KMS-11 (cell line): ENCODE measurements at regions not wholly inside any gene's neighbourhood (a gene's known extent, or its start where the extent isn't known, plus 50 kb on each side); places are given as distances from the start of the nearest gene placed in this dataset.

ENCODE experiments used
- H2AFZ ChIP-seq: fragments of 200-600 bp; sonication (generic); 2 replicates; pipeline ENCODE4 v1.6.1; 2016; ENCODE audit warnings: antibody characterized with exemption, mixed run types, low read depth
- H3K27ac ChIP-seq: fragments of 200-600 bp; sonication (generic); 2 replicates; pipeline ENCODE4 v1.6.1; 2016; ENCODE audit warnings: mild to moderate bottlenecking, mixed run types
- H3K27me3 ChIP-seq: fragments of 200-600 bp; sonication (generic); 2 replicates; pipeline ENCODE4 v1.6.1; 2017; ENCODE audit warnings: mild to moderate bottlenecking, low read depth, mixed run types, moderate library complexity; ENCODE audit not compliant: insufficient read depth
- H3K36me3 ChIP-seq: fragments of 200-600 bp; sonication (generic); 2 replicates; pipeline ENCODE4 v1.6.1; 2017; ENCODE audit warnings: mild to moderate bottlenecking, mixed run types; ENCODE audit not compliant: insufficient read depth
- H3K4me1 ChIP-seq: fragments of 200-600 bp; sonication (generic); 2 replicates; pipeline ENCODE4 v1.6.1; 2016; ENCODE audit warnings: mild to moderate bottlenecking, low read depth, mixed run types; ENCODE audit not compliant: poor library complexity, severe bottlenecking
- H3K4me2 ChIP-seq: fragments of 200-600 bp; sonication (generic); 2 replicates; pipeline ENCODE4 v1.7.0; 2016; ENCODE audit warnings: mild to moderate bottlenecking, mixed run types
- H3K4me3 ChIP-seq: fragments of 200-600 bp; sonication (generic); IDR thresholded peaks from 2 replicates; pipeline ENCODE4 v1.6.1; 2017; ENCODE audit warnings: low read depth, low read length, mixed read lengths; ENCODE audit not compliant: insufficient read depth
- H3K79me2 ChIP-seq: fragments of 200-600 bp; sonication (generic); 2 replicates; pipeline ENCODE4 v1.6.1; 2016; ENCODE audit warnings: low read depth, mixed run types; ENCODE audit not compliant: insufficient read depth
- H3K9ac ChIP-seq: fragments of 200-600 bp; sonication (generic); 2 replicates; pipeline ENCODE4 v1.6.1; 2016; ENCODE audit warnings: mild to moderate bottlenecking, mixed run types
- H4K20me1 ChIP-seq: fragments of 200-600 bp; sonication (generic); 2 replicates; pipeline ENCODE4 v1.6.1; 2016; ENCODE audit warnings: mild to moderate bottlenecking, mixed run types; ENCODE audit not compliant: insufficient read depth
- CTCF ChIP-seq: fragments of 200-600 bp; sonication (generic); conservative IDR thresholded peaks from 2 replicates; pipeline ENCODE4 v1.6.1; 2017; ENCODE audit warnings: low read depth, mild to moderate bottlenecking, antibody characterized with exemption, low read length, moderate library complexity, mixed read lengths

- no peaks in the 10 kb centered on the region for H3K4me1 ChIP-seq
- H3K27me3 ChIP-seq: no peaks in the 10 kb centered on the region
- no peak overlapping the region for H2AFZ ChIP-seq
- no peak for TF ChIP-seq CTCF
- H3K79me2 ChIP-seq: no peaks in the 10 kb centered on the region
- H3K4me2 ChIP-seq: no peak overlapping the region
- H4K20me1 ChIP-seq: no peaks in the 10 kb centered on the region
- H3K36me3 ChIP-seq: no peaks in the 10 kb centered on the region
- no peak overlapping the region for H3K27ac ChIP-seq
- H3K4me3 ChIP-seq: no peak overlapping the region
- no peak overlapping the region for H3K9ac ChIP-seq
These were observed 298.0 kb upstream of the PIK3R1 start for GRCh38 chr5:67917561-67917960.

DNA sequence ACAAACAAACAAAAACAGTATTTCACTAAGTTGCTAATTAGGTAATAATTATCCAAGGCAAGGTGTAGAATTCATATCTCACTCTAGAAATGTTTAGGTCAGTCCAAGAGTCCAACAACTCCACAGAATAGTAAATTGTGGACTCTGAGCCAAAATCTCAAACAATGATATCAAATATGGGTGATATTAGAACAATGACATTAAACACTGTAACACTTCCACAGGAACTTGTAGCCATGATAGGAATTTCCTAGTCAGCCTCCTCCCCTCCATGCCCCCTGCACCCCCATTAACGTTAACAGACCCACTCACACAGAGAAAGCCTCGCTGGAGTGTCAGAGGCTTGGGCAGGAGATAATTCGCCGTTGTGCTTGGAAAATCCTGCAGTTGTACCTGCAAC is 305.0 kb upstream of the PIK3R1 start:
- H3K4me3 ChIP-seq: no peak overlapping the region
- no peak overlapping the region for H3K27ac ChIP-seq
- H3K4me1 ChIP-seq: no peaks in the 10 kb centered on the region
- no peaks in the 10 kb centered on the region for H3K79me2 ChIP-seq
- H3K4me2 ChIP-seq: no peak overlapping the region
- no peaks in the 10 kb centered on the region for H4K20me1 ChIP-seq
- TF ChIP-seq CTCF: no peak
- H3K9ac ChIP-seq: no peak overlapping the region
- no peak overlapping the region for H2AFZ ChIP-seq
- no peaks in the 10 kb centered on the region for H3K36me3 ChIP-seq
- no peaks in the 10 kb centered on the region for H3K27me3 ChIP-seq

- Histone ChIP-seq H3K79me2 (no peaks in the 10 kb centered on the region), H3K27ac (no peak overlapping the region), H3K27me3 (no peaks in the 10 kb centered on the region), H3K4me1 (no peaks in the 10 kb centered on the region), H3K9ac (no peak overlapping the region), H2AFZ (no peak overlapping the region), H3K4me3 (no peak overlapping the region), H4K20me1 (no peaks in the 10 kb centered on the region), H3K36me3 (no peaks in the 10 kb centered on the region), H3K4me2 (no peak overlapping the region)
- no peak for TF ChIP-seq CTCF
These were observed 307.3 kb upstream of the PIK3R1 start for GRCh38 chr5:67908126-67908765.

DNA sequence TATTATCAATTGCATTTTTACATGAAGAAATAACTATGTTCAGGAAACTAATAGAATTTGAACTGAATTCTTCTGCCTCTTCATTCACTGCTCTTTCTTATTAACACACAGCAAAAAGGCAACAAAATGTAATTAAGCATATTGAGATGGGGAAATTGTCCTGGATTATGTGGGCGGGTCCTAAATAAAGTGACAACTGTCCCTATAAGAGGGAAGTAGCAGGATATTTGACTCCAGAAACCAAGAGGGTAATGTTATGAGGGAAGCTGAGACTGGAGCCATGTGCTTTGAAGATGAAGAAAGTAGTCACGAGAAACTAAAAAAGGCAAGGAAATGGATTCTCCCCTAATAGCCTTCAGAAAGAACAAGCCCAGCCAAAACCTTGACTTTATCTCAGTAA is 311.2 kb upstream of the PIK3R1 start:
- Histone ChIP-seq H4K20me1 (no peaks in the 10 kb centered on the region), H3K4me1 (no peaks in the 10 kb centered on the region), H3K4me2 (no peak overlapping the region), H3K9ac (no peak overlapping the region), H3K27me3 (no peaks in the 10 kb centered on the region), H2AFZ (no peak overlapping the region), H3K27ac (no peak overlapping the region), H3K36me3 (no peaks in the 10 kb centered on the region), H3K4me3 (no peak overlapping the region), H3K79me2 (no peaks in the 10 kb centered on the region)
- no peak for TF ChIP-seq CTCF
